HG03354 (cell line): ENCODE measurements at regions not wholly inside any gene's neighbourhood (a gene's known extent, or its start where the extent isn't known, plus 50 kb on each side); places are given as distances from the start of the nearest gene placed in this dataset.

Source experiments
- ATAC-seq: cut with Tn5 transposase; IDR thresholded peaks from one replicate; pipeline ENCODE4 v1.9.1; 2021; ENCODE audit warnings: mild to moderate bottlenecking; ENCODE audit not compliant: unreplicated experiment, poor library complexity, severe bottlenecking

DNA sequence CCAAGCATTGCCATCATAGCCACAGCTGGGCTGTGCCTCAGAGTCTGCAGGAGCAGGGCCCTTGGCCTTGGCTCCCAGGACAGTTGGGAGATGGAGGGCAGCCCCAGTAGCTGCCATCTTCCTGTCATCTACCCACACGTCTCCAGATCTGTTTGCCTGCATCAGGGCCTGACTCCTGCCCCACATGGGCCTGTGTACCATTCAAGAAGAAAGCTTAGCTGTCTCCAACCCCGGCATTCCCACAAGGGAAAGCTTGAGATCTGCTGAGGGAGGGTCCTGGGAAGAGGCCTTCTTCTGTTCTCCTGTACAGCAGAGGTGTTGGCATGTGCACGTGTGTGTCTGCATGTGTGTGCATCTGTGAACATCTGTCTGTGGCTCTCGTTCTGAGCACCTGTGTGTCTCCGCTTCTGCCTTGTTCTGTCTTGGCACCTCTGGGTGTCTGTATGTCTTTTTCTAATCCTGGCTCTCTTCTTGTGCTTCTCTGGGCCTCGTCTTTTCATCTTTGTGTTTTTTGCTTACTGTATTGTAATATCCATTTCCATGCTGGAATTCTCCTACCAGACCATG lies 122.2 kb downstream of the MRM1 start:
- ATAC-seq, result no peak

DNA sequence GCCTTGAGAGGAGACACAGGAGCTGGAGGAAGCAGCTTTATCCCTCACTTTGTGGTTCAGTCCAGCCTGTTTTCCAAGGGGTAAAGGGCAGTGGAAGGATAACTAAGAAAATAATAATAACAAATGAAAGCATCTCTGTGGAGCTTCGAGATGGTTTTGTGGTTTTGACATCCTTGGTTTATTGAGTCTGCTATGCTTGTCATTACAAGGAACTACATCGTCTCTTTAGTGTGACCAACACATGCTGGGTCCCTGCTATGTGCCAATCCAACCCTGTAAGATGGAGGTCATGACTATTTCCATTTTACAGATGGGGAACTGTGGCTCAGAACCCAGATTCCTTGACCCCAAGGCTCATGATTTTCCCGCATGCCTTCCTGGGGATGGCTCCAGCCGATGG lies 124.8 kb downstream of the MRM1 start:
- ATAC-seq, result no peak

DNA sequence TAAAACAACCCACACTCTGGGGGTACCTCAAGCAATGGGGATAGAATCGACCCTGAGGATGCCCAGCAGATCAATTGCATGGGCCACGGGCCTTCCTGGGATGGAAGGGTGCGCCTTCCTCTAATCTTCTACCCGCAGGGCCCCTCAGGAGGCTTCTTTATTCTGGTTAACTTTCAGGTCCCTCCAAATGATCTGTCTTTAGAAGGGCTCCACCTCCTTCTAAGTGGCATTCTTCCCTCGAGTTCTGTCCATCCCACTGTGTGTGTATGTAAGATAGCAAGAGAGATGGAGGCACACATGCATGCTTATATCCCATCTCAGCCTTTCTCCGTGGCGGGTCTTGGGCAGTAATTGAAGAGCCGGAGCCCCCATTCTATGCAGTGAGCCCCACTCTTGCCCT lies 125.7 kb downstream of the MRM1 start:
- no peak for ATAC-seq

DNA sequence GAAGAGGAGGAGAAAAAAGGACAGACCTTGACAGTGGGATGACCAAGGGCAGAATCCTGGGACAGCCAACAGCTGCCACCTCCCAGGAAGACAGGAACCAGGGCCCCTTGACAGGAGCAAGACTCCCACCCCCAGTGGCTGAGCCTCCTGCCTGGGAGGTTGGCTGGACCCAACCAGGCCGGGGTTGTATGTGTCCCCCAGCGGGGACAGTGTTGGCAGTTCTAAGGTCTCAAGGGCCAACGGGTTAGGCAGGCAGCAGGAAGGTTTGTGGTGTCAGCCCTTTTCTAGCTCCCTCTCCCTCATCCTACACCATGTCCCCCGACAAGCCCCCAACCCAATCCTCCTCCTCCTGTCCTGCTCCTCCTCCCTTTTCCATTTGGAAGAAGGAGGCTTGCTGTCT lies 126.2 kb downstream of the MRM1 start:
- ATAC-seq, result no peak

DNA sequence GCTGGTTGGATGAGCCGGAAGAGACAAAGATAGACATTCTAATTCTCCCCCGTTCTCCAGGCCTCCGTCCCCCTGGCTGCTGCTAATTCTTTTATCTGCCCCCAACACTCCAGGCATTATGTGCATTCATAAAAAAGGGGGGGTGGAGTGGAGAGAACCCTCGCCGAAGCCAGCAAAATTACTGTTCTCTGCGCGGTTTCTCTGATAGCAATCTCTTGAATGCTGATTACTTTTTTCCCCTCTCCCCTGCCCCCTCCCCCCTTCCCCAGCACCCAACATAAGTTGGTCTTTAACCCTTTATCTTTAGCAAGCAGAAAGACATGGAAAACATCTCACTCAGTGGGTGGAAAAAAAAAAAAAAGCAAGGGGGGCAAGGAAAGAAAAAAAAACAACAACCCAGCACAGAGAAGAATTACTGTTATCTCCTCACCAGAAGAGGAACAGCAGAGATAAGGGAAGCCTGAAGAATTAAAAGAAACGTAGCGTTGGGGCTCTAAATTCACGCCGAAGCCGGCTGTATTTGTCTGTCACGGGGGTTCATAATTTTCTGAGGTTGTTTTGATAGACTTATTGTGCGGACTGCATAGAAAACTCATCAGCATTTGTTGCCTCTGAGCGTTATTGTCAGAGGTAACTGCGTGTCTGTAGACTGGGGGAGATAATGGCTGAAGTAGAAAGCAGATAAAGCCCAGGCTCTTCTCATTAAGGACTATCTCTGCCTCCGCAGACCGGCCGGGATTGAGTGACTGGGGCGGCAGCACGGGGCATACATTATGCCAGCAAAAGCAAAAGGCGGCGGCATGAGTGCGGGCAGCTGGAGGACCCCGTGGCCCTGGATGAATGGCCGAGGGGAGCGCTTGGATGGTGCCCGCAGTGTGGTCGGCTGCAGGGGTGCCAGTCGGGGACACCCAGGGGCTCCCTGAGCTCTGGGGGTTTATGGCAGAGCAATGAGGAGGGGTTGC lies 126.9 kb downstream of the MRM1 start:
- no peak for ATAC-seq

GRCh38 chr17:36730095-36730808 lies 128.9 kb downstream of the MRM1 start:
- ATAC-seq, result no peak

DNA sequence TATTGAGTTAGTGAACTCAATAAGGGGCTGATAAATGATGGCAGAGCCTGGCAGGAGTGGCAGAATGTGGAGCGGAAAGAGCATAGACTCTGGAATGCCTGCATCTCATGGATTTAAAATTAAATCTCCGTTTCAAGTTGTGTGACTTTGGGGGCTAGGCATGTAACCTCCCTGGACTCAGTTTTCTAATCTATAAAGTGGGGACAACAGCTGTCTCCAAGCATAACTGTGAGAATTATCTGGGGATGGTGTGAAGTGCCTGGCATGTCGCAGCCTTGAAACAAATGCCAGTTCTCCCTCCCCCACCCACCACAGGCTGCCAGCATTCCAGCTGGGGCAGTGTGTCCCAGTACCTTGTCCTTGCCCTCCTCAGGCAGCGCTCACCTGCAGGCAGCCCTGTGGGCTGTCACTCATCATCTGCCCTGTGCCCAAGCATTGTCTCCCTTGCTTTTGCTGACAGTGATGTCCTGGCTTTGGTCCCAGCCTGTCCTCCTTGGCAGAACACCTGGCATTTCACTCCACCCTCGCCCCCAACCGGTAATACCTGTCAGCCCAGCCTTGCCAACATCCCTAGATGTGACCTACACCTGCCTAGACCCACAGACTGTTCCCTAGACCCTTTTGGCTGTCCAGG lies 129.6 kb downstream of the MRM1 start:
- ATAC-seq, result no peak

- no peak for ATAC-seq
Observed at GRCh38 chr17:36731811-36732210, 130.4 kb downstream of the MRM1 start.

- ATAC-seq, result no peak
Observed at GRCh38 chr17:36732351-36732750, 131.0 kb downstream of the MRM1 start.

GRCh38 chr17:36736201-36737156 lies 135.1 kb downstream of the MRM1 start:
- no peak for ATAC-seq

DNA sequence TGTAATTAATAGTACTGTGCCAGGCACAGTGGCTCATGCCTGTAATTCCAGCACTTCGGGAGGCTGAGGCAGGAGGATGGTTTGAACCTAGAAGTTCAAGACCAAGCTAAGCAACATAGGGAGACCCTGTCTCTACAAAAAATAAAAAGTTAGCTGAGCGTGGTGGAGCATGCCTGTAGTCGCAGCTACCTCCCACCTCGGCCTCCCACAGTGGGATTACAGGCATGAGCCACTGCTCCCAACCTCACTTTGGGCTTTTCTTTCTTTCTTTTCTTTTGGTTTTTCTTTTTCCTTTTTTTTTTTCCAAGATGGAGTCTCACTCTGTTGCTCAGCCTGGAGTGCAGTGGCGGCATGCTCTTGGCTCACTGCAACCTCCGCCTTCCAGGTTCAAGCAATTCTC lies 137.8 kb downstream of the MRM1 start:
- ATAC-seq, result no peak

- no peak for ATAC-seq
Observed at GRCh38 chr17:36740157-36740556, 138.8 kb downstream of the MRM1 start.

DNA sequence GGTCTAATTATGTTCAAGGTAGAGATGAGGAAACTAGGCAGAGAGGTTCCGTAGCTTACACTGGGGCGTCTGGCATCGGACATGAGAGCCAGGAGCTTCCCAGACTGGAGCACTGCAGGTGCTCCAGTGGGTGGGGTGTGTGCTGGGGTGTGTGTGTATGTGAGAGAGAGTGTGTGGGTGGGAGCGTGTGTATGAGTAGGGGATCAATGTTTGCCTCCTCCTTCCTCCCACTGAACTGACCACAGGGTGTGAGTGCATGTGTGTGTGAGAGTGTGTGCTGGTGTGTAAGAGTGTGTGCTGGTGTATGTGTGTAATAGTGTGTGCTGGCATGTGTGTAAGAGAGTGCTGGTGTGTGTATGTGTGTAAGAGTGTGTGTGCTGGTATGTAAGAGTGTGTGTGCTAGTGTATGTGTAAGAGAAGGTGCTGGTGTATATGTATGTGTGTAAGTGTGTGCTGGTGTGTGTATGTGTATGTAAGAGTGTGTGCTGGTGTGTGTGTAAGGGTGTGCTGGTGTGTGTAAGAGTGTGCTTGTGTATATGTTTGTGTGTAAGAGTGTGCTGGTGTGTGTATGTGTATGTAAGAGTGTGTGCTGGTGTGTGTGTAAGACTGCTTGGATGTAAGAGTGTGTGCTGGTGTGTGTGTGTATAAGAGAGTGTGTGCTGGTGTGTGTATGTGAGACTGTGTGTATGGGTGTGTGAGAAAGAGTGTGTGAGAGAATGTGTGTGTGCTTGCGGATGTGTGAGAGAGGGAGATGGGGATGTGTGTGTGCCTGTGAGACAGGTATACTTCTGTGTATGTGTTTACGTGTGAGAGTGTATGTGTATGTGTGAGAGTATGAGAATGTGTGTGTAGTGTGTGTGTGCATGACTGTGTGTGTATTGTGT lies 139.9 kb downstream of the MRM1 start:
- ATAC-seq, result no peak

GRCh38 chr17:36742267-36743000 lies 141.1 kb downstream of the MRM1 start:
- no peak for ATAC-seq

DNA sequence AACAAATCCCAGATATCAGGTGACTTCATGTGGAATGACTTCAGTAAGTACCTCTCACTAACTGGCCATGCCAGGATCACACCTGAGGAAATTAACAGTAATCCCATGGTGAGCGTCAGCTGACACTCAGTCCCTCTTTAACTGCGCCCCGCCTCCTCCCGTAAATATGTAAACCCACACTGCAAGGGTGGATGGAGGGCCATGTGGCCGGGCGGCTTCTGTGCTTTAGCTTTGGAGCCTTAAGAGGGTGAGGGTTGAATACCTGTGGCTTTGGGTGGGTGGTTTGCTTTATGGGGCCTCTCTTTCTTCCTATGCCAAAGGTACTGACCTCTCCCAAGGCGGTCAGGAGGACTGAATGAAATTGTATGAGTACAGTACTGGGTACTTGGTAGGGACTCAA lies 141.7 kb downstream of the MRM1 start:
- no peak for ATAC-seq

DNA sequence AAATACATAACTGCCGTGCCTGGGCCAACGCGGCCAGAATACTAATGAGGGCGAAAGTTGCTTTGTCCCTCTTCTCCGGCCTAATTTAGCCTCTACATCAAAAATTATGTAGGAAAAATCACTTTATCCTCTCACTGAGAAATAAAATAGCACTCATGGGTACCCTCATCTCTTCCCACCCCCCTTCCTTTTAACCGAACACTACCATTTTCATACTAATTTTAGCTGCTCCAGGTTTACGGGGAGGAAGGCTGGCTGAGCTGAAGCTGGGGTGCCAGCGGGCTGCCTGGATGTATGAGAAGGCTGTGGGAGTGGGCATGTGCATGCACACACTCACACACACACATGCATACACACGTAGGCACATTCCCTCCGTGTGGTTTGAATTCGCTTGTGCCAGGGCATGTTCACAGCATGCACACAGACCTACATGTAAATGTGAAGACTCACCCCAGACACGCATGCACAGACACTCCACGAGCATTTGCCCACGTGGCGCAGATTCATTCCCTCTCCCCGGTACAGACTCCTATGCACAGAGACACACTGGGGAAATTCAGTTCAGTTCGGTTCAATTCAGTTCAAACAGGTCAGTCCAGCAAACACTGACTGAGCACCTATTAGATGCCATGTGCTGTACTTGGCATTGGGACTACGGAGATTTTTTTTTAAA lies 145.1 kb downstream of the MRM1 start:
- ATAC-seq, result no peak

- no peak for ATAC-seq
Observed at GRCh38 chr17:36747861-36748260, 146.5 kb downstream of the MRM1 start.
